Osteoblast (primary cell): ENCODE measurements at regions not wholly inside any gene's neighbourhood (a gene's known extent, or its start where the extent isn't known, plus 50 kb on each side); places are given as distances from the start of the nearest gene placed in this dataset.

ENCODE experiments used
- DNase-seq: peaks from one replicate; pipeline ENCODE4 v3.0.0; 2011; ENCODE audit warnings: low spot score, mixed read lengths; ENCODE audit not compliant: insufficient read length; ENCODE audit errors: missing footprints
- H2AFZ ChIP-seq: 2 replicates; pipeline ENCODE4 v1.6.0; 2011; ENCODE audit warnings: mild to moderate bottlenecking, low read length
- H3K27ac ChIP-seq: 2 replicates; pipeline ENCODE4 v1.5.1; 2011; ENCODE audit warnings: mild to moderate bottlenecking, low read depth, low read length, moderate library complexity
- H3K27me3 ChIP-seq: 2 replicates; pipeline ENCODE4 v1.6.0; 2012; ENCODE audit warnings: mild to moderate bottlenecking, control low read depth, inconsistent platforms, low read length, moderate library complexity; ENCODE audit not compliant: insufficient read depth
- H3K36me3 ChIP-seq: 2 replicates; pipeline ENCODE4 v1.5.1; 2011; ENCODE audit warnings: mild to moderate bottlenecking, low read length, control low read depth, moderate library complexity; ENCODE audit not compliant: insufficient read depth
- H3K4me1 ChIP-seq: 2 replicates; pipeline ENCODE4 v1.5.1; 2011; ENCODE audit warnings: mild to moderate bottlenecking, low read length, control low read depth, moderate library complexity; ENCODE audit not compliant: insufficient read depth
- H3K4me2 ChIP-seq: 2 replicates; pipeline ENCODE4 v1.6.0; 2011; ENCODE audit warnings: mild to moderate bottlenecking, low read length; ENCODE audit not compliant: insufficient read depth
- H3K4me3 ChIP-seq: fragments of 200-600 bp; sonication (generic); 3 replicates; pipeline ENCODE4 v1.5.1; 2012; ENCODE audit warnings: mild to moderate bottlenecking, low read length, inconsistent platforms; ENCODE audit not compliant: insufficient read depth
- H3K79me2 ChIP-seq: 2 replicates; pipeline ENCODE4 v1.6.0; 2012; ENCODE audit warnings: mild to moderate bottlenecking, low read length, control low read depth, inconsistent platforms; ENCODE audit not compliant: insufficient read depth
- H3K9me3 ChIP-seq: 2 replicates; pipeline ENCODE4 v1.5.1; 2011; ENCODE audit warnings: low read depth, low read length, control low read depth
- H4K20me1 ChIP-seq: 2 replicates; pipeline ENCODE4 v1.6.0; 2012; ENCODE audit warnings: mild to moderate bottlenecking, low read length, control low read depth; ENCODE audit not compliant: insufficient read depth
- TF ChIP-seq, protein P1 (sequence below): IDR thresholded peaks from 2 replicates; pipeline ENCODE4 v1.5.1; 2011; ENCODE audit warnings: mild to moderate bottlenecking, low read depth, low read length, moderate library complexity; ENCODE audit errors: extremely low read depth

DNA sequence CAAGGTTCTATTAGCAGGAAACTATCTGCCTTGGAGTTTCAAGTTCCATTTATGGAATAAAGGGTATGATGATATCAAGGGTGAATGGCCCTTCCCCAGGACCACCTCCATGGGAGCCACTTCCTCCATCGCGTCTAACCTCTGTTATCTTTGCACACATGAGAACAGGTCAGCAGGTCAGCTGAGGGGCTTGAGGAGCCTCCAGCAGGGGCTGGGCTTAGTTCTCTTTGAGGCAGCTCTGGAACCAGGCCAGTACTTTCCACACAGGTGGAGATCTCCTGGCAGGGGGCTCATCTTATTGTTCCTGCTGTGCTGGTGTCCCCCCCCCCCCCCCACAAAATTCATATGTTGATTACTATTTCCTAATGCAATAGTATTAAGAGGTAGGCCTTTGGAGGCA, 472.2 kb upstream of the ZMIZ1 start:
- no peak for DNase-seq
- peaks cover 44% of the 10 kb centered on the region for H3K27me3 ChIP-seq
- TF ChIP-seq, protein P1, sequence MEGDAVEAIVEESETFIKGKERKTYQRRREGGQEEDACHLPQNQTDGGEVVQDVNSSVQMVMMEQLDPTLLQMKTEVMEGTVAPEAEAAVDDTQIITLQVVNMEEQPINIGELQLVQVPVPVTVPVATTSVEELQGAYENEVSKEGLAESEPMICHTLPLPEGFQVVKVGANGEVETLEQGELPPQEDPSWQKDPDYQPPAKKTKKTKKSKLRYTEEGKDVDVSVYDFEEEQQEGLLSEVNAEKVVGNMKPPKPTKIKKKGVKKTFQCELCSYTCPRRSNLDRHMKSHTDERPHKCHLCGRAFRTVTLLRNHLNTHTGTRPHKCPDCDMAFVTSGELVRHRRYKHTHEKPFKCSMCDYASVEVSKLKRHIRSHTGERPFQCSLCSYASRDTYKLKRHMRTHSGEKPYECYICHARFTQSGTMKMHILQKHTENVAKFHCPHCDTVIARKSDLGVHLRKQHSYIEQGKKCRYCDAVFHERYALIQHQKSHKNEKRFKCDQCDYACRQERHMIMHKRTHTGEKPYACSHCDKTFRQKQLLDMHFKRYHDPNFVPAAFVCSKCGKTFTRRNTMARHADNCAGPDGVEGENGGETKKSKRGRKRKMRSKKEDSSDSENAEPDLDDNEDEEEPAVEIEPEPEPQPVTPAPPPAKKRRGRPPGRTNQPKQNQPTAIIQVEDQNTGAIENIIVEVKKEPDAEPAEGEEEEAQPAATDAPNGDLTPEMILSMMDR: no peak
- no peaks in the 10 kb centered on the region for H3K36me3 ChIP-seq
- no peak overlapping the region for H3K4me2 ChIP-seq
- H4K20me1 ChIP-seq: no peaks in the 10 kb centered on the region
- no peak overlapping the region for H3K4me3 ChIP-seq
- H3K4me1 ChIP-seq: no peaks in the 10 kb centered on the region
- H3K9me3 ChIP-seq: no peaks in the 10 kb centered on the region
- no peaks in the 10 kb centered on the region for H3K79me2 ChIP-seq
- H3K27ac ChIP-seq: no peak overlapping the region
- H2AFZ ChIP-seq: no peak overlapping the region

- no peak overlapping the region for H3K4me2 ChIP-seq
- H3K4me3 ChIP-seq: no peak overlapping the region
- no peaks in the 10 kb centered on the region for H3K79me2 ChIP-seq
- TF ChIP-seq, protein P1: no peak
- H2AFZ ChIP-seq: no peak overlapping the region
- H3K4me1 ChIP-seq: no peaks in the 10 kb centered on the region
- no peak for DNase-seq
- no peaks in the 10 kb centered on the region for H4K20me1 ChIP-seq
- peaks cover 31% of the 10 kb centered on the region for H3K27me3 ChIP-seq
- H3K36me3 ChIP-seq: no peaks in the 10 kb centered on the region
- no peaks in the 10 kb centered on the region for H3K9me3 ChIP-seq
- H3K27ac ChIP-seq: no peak overlapping the region
Observed at GRCh38 chr10:78597796-78598555, 470.8 kb upstream of the ZMIZ1 start.

- no peak overlapping the region for H3K27ac ChIP-seq
- H3K27me3 ChIP-seq: peaks cover 25% of the 10 kb centered on the region
- no peak overlapping the region for H3K4me3 ChIP-seq
- no peaks in the 10 kb centered on the region for H3K4me1 ChIP-seq
- no peak overlapping the region for H3K4me2 ChIP-seq
- TF ChIP-seq, protein P1: no peak
- no peak overlapping the region for H2AFZ ChIP-seq
- H3K79me2 ChIP-seq: no peaks in the 10 kb centered on the region
- no peaks in the 10 kb centered on the region for H3K9me3 ChIP-seq
- no peak for DNase-seq
- H3K36me3 ChIP-seq: no peaks in the 10 kb centered on the region
- H4K20me1 ChIP-seq: no peaks in the 10 kb centered on the region
Observed at GRCh38 chr10:78599122-78599853, 469.5 kb upstream of the ZMIZ1 start.

DNA sequence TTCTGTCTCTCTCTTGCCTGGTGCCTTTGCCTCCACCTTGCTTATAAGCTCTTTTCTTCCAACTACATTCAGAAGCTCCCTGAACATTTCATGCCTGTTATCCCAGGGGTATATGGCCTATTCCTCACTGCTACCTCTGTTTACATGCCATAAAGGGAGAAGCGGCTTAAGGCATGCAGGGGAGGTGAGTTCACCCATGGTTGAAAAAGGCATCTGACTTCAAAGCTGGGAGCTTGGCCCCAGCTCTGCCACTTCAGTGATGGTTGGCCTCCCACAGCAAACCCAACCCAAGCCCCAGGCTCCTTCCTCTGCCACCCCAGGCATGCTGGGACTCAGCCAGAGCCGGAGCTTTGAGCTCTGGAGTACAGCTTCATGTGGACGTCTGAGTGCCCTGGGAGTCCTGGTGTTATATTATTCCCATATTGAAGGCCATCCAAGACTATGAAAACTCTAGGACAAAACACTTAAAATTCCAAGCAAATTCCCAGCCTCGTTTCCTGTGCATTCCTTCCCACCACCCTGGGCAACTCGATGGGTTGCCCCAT, 468.6 kb upstream of the ZMIZ1 start:
- Histone ChIP-seq H2AFZ (no peak overlapping the region), H3K4me2 (no peak overlapping the region), H4K20me1 (no peaks in the 10 kb centered on the region), H3K9me3 (no peaks in the 10 kb centered on the region), H3K4me3 (no peak overlapping the region), H3K79me2 (no peaks in the 10 kb centered on the region), H3K36me3 (no peaks in the 10 kb centered on the region), H3K27me3 (peaks cover 16% of the 10 kb centered on the region), H3K27ac (no peak overlapping the region), H3K4me1 (no peaks in the 10 kb centered on the region)
- TF ChIP-seq, protein P1: no peak
- DNase-seq: no peak
